ENCODE measurements at regions not wholly inside any gene's neighbourhood (a gene's known extent, or its start where the extent isn't known, plus 50 kb on each side); places are given as distances from the start of the nearest gene placed in this dataset.

DNA sequence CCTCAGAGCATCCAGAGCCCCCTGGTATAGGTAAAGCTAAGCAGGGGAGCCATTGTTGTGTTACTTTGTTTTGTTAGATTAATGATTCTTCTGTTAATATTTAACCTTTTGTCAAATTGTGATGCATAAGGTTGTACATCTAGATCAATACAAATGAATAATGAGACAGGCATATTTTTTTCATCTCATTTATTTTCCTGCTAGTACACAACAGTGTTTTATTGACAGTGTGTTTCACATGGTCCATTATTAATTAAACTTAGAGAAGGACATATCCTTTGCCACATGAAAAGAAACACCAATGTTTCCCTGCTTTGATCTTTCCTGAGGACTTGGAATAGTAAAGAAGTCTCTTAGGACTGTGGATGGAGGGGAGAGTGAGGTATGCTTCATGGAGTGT lies 543.6 kb upstream of the CFAP20DC start:
- H3K4me3 ChIP-seq: no peak overlapping the region
- no peaks in the 10 kb centered on the region for H3K36me3 ChIP-seq
- no peak overlapping the region for H3K27ac ChIP-seq
- TF ChIP-seq POLR2A (IDR thresholded peaks at IDR 0.05) (no peak), EP300 (IDR thresholded peaks at IDR 0.05) (no peak), POLR2AphosphoS5 (IDR thresholded peaks at IDR 0.05) (no peak)
- TF ChIP-seq, protein P1, sequence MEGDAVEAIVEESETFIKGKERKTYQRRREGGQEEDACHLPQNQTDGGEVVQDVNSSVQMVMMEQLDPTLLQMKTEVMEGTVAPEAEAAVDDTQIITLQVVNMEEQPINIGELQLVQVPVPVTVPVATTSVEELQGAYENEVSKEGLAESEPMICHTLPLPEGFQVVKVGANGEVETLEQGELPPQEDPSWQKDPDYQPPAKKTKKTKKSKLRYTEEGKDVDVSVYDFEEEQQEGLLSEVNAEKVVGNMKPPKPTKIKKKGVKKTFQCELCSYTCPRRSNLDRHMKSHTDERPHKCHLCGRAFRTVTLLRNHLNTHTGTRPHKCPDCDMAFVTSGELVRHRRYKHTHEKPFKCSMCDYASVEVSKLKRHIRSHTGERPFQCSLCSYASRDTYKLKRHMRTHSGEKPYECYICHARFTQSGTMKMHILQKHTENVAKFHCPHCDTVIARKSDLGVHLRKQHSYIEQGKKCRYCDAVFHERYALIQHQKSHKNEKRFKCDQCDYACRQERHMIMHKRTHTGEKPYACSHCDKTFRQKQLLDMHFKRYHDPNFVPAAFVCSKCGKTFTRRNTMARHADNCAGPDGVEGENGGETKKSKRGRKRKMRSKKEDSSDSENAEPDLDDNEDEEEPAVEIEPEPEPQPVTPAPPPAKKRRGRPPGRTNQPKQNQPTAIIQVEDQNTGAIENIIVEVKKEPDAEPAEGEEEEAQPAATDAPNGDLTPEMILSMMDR (IDR thresholded peaks at IDR 0.05): no peak
- no peak for ATAC-seq (ENCODE audit: low FRiP score in 2 of 2)
- H3K27me3 ChIP-seq: no peaks in the 10 kb centered on the region
- H3K4me1 ChIP-seq: no peaks in the 10 kb centered on the region
- no peak for DNase-seq
- no peaks in the 10 kb centered on the region for H3K9me3 ChIP-seq

GRCh38 chr3:59580996-59581395 lies 531.2 kb upstream of the CFAP20DC start:
- TF ChIP-seq, protein P1 (IDR thresholded peaks at IDR 0.05): no peak
- TF ChIP-seq EP300 (IDR thresholded peaks at IDR 0.05) (no peak), POLR2AphosphoS5 (IDR thresholded peaks at IDR 0.05) (no peak), POLR2A (IDR thresholded peaks at IDR 0.05) (no peak)
- H3K27me3 ChIP-seq: no peaks in the 10 kb centered on the region
- no peak overlapping the region for H3K27ac ChIP-seq
- WGBS, 2 donors: 83 to 93% methylated on average over 2 of the region's 2 CpGs
- no peak for DNase-seq
- H3K4me1 ChIP-seq: no peaks in the 10 kb centered on the region
- no peak for ATAC-seq (ENCODE audit: low FRiP score in 2 of 2)
- peaks cover 0 to under 1% (median 0%) of the 10 kb centered on the region in 4 donors for H3K9me3 ChIP-seq
- no peaks in the 10 kb centered on the region for H3K36me3 ChIP-seq
- no peak overlapping the region for H3K4me3 ChIP-seq

GRCh38 chr3:59580499-59580898 lies 530.7 kb upstream of the CFAP20DC start:
- Histone ChIP-seq H3K4me1 (peaks cover 0 to 1% (median 0%) of the 10 kb centered on the region in 4 donors), H3K4me3 (no peak overlapping the region), H3K9me3 (no peaks in the 10 kb centered on the region), H3K36me3 (no peaks in the 10 kb centered on the region), H3K27ac (no peak overlapping the region), H3K27me3 (no peaks in the 10 kb centered on the region)
- 78 to 90% methylated on average over 3 of the region's 3 CpGs for WGBS, 2 donors
- ATAC-seq (ENCODE audit: low FRiP score in 2 of 2) (no peak), DNase-seq (no peak)
- TF ChIP-seq POLR2AphosphoS5 (IDR thresholded peaks at IDR 0.05) (no peak), POLR2A (IDR thresholded peaks at IDR 0.05) (no peak), EP300 (IDR thresholded peaks at IDR 0.05) (no peak)
- TF ChIP-seq, protein P1 (IDR thresholded peaks at IDR 0.05): no peak

GRCh38 chr3:59578129-59578528 lies 528.3 kb upstream of the CFAP20DC start:
- Histone ChIP-seq H3K27me3 (no peaks in the 10 kb centered on the region), H3K4me3 (no peak overlapping the region), H3K9me3 (no peaks in the 10 kb centered on the region), H3K4me1 (peaks cover 0 to 10% (median 5%) of the 10 kb centered on the region in 4 donors), H3K36me3 (no peaks in the 10 kb centered on the region), H3K27ac (no peak overlapping the region)
- DNase-seq: no peak
- no peak for ATAC-seq (ENCODE audit: low FRiP score in 2 of 2)
- TF ChIP-seq POLR2AphosphoS5 (IDR thresholded peaks at IDR 0.05): no peak
- TF ChIP-seq, protein P1 (IDR thresholded peaks at IDR 0.05): no peak
- no peak for TF ChIP-seq EP300 (IDR thresholded peaks at IDR 0.05)
- TF ChIP-seq POLR2A (IDR thresholded peaks at IDR 0.05): no peak
- 70 to 77% methylated on average over 1 of the region's 1 CpG for WGBS, 2 donors

DNA sequence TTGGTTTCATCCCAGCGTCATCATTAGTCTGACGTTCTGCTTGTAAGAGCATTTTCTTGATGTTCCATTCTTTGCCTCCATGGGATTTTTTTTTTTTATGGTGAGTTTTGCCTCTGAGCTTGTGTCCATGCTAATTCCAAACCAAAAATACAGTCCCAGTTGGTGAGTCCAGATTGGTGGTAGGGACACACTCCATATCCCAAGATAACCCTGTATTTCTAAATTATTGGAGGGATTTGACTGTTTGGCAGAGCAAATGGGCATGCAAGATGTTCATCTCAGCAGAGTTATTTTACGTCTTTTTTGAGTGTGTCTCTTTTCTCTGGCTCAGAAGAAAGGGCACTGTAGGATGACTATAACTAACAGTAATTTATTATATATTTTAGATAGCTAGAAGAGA lies 526.8 kb upstream of the CFAP20DC start:
- H3K27ac ChIP-seq: no peak overlapping the region
- H3K9me3 ChIP-seq: no peaks in the 10 kb centered on the region
- TF ChIP-seq POLR2AphosphoS5 (IDR thresholded peaks at IDR 0.05) (no peak), EP300 (IDR thresholded peaks at IDR 0.05) (no peak), POLR2A (IDR thresholded peaks at IDR 0.05) (no peak)
- TF ChIP-seq, protein P1 (IDR thresholded peaks at IDR 0.05): no peak
- ATAC-seq (ENCODE audit: low FRiP score in 2 of 2) (no peak), DNase-seq (no peak)
- no peaks in the 10 kb centered on the region for H3K27me3 ChIP-seq
- no peaks in the 10 kb centered on the region for H3K36me3 ChIP-seq
- peaks cover 0 to 10% (median 5%) of the 10 kb centered on the region in 4 donors for H3K4me1 ChIP-seq
- H3K4me3 ChIP-seq: no peak overlapping the region
- WGBS, 2 donors: 64 to 92% methylated on average over 3 of the region's 3 CpGs
